Uterus (tissue), 2 donors: ENCODE measurements at regions not wholly inside any gene's neighbourhood (a gene's known extent, or its start where the extent isn't known, plus 50 kb on each side); places are given as distances from the start of the nearest gene placed in this dataset.

Source experiments
- POLR2A ChIP-seq, 2 donors: fragments of 450-650 bp; IDR thresholded peaks; one replicate each; pipeline ENCODE4 v1.6.1; 2016; ENCODE audit warnings: antibody characterized with exemption in 2 of 2, mild to moderate bottlenecking in 1 of 2, moderate library complexity in 1 of 2
- TF ChIP-seq, protein P1 (sequence below), 4 experiments: fragments of 200-600 bp in 2 of 4; fragments of 450-650 bp in 2 of 4; sonication (generic) in 2 of 4; IDR thresholded peaks; one replicate each; pipeline ENCODE4 v1.5.1; 2016 to 2019; ENCODE audit warnings: antibody characterized with exemption in 4 of 4, mild to moderate bottlenecking in 2 of 4, moderate library complexity in 1 of 4

DNA sequence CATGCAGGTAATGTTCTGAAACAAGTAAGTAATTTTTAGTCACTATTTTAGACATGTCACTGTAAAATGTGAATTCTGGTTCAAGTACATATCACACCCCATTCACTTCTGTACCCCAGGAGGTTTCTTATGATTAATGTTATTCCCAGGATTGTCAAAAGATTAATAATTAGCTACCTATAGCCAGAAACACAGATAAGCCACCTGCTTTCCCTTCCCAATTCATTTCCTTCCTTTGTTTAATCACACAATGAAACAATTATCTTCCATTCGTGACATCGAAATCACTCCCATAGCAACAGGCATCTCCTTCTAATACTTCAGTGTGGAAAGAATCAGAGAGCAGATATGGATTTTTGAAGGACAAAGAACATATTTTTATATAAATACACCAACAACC is 1650.3 kb upstream of the CELF4 start:
- TF ChIP-seq, protein P1, sequence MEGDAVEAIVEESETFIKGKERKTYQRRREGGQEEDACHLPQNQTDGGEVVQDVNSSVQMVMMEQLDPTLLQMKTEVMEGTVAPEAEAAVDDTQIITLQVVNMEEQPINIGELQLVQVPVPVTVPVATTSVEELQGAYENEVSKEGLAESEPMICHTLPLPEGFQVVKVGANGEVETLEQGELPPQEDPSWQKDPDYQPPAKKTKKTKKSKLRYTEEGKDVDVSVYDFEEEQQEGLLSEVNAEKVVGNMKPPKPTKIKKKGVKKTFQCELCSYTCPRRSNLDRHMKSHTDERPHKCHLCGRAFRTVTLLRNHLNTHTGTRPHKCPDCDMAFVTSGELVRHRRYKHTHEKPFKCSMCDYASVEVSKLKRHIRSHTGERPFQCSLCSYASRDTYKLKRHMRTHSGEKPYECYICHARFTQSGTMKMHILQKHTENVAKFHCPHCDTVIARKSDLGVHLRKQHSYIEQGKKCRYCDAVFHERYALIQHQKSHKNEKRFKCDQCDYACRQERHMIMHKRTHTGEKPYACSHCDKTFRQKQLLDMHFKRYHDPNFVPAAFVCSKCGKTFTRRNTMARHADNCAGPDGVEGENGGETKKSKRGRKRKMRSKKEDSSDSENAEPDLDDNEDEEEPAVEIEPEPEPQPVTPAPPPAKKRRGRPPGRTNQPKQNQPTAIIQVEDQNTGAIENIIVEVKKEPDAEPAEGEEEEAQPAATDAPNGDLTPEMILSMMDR (IDR thresholded peaks at IDR 0.05), result no peak
- TF ChIP-seq POLR2A (IDR thresholded peaks at IDR 0.05), result no peak
